NCI-H226 (cell line): ENCODE measurements at regions not wholly inside any gene's neighbourhood (a gene's known extent, or its start where the extent isn't known, plus 50 kb on each side); places are given as distances from the start of the nearest gene placed in this dataset.
"Not testable (repeated sequence)": the region's sequence is repeated elsewhere in the genome, so short reads cannot be mapped to it uniquely, and the experiment has no call there.

ENCODE experiments used
- DNase-seq: peaks from one replicate; pipeline ENCODE4 v3.0.0-alpha.2; 2015

DNA sequence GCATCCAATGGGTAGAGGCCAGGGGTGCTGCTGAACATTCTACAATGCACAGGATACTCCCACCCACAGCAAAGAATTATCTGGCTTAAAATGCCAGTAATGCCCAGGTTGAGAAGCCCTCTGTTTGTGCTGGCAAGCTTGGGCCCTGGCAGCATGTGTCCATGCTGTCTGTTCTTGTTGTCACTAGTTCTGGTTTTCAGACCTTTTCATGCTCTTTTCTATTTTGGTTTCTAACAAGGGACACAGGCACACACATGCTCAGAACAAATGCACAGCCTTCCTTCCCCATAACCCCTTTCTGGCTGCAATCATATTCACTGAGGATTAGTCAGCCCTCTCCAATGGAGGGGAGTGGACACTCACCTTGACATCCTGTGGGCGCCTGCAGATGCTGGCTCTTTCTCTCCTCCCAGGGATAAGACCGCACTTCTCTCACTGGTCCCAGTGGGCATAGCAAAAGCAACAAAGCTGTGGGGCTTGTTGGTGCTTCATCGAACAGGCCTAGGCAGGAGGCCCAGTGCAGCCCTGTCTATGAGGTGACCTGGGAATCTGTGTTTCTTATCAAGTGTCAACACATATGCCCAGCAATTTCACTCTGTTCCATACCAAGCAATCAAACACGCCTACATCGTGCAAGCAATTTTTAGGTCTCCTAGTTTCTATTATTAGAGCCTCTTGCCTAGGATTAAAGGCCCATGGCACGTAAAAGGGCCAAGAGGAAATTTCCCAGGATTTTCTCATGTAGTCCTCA is 271.1 kb upstream of the CCL2 start:
- no peak for DNase-seq

DNA sequence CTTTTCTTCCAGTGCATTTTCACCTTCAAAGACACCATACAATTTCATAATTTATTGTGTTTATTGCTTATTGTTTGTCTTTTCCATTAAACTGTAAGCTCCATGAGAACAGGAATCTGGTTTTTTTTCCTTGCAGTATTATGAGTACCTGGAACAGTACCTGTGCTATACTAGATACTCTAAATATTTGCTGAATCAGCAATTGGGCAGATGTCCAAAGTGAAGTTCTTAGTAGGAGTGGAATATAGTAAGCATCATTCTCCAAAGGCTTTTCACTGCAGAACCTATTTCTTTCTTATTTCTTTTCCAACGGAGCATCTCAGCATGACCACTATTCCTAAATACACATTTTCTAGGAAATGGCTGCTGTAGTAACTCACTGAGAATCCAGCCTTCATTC is 269.0 kb upstream of the CCL2 start:
- no peak for DNase-seq

DNA sequence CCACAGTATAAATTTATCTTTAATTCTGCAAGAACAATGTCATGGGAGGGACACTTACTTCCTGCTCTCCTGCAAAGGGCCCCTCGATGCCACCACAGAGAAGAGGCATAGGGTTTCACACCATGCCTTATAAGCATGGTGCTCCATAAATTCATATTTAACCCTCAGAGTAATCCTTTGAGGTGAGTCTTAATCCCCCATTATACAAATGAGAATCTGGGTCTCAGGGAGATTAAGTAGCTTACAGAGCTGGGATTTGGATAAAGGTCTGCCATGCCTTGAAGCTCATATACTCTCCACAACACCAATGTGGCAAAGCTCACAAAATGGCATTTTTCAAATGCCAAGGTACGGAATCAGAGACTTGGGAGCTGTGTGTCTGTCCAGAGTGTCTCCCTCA is 268.5 kb upstream of the CCL2 start:
- DNase-seq, result no peak

DNA sequence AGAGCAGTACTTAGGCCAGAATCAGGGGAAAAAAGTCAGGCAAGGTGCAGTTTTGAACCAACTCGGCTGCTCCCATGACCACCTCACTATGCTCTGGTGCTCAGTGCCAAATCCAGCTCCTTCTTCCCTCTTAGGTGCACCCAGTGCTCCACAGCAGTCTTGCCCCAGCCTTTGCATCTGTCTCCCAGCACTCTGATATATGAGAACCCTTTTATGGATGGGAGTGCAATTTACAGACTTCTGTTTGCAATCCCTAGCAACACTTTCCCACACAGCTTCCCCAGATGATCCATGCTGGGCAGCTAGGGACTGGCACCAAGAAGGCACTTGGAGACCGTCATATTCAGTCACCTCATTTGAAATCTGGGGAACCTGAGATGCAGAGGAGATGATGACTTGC is 267.9 kb upstream of the CCL2 start:
- DNase-seq, result no peak

DNA sequence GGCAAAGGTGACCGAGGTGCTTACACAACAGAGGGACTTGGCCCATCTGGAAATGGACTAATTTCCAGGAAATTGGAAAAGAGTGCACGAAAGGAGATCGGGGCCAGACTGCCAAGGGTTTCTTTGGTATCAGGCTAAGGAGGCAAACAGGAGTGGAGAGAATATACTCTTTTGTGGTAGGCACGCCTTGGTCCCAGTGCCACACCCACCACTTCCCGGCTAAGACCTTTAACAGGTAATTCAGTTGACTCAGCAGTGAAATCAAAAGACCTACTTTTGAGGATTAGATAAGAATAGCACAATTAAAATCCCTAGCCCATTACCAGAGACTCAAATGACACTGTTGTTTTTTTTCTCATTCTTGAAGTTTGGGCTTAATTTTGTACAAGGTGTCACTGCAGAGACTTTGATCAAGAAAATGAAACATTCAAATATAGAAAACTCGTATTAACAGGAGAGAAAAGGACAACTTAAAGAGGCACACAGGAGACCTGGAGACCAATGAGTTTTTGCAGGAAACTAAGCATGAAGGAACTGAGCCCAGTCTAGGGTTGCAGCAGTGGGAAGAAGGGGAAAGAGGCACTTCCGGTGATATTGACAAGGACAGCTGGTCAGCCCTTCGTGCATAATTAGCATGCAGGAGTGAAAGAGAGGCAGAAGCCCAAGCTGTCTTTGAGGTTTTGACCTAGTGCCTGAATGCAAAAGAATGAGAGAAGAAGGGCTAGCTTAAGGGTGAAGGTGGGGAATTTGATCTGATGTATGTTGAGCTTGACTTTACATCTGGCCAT is 265.5 kb upstream of the CCL2 start:
- no peak for DNase-seq

DNA sequence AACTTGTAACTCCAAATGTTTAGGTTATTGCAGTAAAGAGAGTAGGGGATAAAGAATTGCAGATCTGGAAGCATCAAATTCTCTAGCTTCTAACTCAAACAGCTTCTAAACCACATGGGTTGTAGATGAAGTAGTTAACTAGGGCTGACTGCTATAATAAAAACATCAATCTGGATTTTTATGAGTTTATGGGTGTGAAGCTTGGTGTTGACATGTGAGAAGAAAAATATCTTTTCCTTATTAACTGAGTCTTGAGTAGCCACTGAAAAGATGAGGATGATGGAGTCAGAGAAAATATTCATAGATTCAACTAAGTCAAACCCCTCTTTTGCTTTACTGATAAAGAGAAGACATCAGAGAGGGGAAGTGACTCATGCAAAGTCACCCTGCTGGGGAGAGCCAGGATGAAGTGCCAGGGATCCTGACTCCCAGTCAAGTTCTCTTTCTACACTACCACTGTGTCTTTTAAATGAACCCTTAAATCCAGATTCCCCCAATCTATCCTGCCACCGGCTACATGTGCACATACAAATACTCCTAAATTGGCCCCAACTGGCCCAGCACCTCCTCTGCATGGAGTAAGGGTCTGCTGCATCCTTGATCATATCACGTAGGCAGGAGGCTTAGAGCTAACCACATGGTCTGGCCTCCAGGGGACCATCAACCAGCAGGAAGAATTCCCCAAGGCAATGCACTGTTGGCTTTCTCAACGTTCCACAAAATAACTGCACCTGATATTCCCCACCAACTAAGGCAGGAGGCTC is 264.0 kb upstream of the CCL2 start:
- no peak for DNase-seq

DNA sequence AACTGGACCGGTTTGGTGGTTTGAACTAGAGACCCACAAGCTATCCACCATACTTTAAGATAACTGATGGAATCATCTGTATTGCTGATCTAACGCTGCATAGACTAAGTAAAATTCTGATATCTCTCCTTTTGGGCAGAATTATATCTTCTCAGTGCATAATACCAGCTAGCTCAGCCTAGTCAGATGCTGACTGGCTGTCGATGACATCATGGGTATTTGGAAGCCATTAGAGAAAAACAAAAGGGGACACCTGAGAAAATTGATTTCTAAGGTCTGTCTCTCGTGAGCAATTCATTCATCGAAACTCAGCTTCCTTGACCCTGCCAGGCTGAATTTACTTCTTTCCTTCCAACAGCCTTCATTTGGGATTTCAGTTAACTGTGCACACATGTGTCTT is 263.0 kb upstream of the CCL2 start:
- DNase-seq, result no peak

DNA sequence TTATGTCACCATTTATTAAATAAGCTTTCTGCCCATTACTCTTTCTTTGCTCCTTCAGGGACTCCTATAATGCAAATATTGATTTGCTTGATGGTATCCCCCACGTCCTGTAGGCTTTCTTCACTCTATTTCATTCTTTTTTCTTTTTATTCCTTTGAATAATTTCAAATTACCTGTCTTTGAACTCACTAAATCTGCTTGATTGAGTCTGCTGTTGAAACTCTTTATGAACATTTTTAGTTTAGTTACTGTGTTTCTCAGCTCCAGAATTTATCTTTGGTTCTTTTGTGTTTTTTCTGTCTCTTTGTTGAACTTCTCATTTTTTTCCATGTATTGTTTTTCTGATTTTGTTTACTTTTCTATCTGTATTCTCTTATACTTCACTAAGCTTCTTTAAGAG is 254.4 kb upstream of the CCL2 start:
- no peak for DNase-seq

DNA sequence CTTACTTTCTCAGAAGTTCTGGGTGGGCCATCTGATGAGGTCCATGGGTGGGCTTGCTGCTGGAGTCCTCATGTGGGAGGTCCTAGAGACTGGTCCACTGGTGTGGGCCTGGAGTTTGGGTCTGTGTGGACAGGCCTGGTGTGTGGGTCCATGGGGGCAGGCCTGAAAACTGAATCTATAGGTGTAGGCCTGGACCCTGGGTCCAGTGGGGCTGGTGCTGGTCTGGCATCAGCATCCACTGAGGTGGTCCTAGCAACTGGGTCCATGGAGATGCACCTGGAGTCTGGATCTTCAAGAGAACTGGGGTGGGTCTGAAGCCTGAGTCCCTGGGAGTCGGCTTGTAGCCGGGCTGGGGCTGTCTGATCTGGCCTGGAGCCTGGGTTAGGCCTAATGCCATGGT is 253.8 kb upstream of the CCL2 start:
- no peak for DNase-seq

DNA sequence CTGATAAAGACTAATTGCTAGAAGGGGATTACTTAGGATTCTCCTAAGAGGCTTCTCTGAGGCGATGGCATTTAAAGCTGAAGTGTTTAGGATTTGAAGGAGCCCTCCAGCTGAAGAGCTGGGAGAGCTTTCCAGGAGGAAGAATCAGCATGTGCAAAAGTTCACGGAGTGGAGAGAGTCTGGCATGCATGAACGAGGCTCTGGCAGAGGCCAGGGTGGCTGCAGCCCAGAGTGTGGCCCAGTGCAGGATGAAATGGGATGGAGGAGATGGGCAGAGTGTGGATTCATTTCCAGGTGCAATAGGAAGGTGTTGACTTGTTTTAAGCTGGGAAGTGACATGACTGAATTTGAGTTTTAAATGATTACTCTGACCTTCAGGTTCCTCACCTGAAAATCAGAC is 249.0 kb upstream of the CCL2 start:
- no peak for DNase-seq

DNA sequence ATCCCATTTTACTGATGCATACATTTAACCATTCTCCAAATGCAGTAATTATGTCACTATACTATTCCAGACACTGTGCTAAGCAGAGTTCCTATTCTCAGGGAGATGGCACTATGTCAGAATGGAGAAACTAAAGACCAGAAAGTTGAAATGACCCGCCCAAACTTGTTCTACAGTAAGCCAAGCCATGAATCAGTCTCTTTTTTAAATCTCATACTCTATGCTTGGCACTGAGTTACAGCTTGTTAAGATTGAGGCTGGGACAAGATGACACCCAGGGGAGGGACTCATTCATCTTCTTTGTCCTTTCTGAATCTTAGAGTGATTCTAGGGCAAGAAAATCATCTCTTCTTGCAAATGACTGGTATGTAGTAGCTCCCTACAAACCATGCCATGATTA is 247.0 kb upstream of the CCL2 start:
- DNase-seq, result no peak

DNA sequence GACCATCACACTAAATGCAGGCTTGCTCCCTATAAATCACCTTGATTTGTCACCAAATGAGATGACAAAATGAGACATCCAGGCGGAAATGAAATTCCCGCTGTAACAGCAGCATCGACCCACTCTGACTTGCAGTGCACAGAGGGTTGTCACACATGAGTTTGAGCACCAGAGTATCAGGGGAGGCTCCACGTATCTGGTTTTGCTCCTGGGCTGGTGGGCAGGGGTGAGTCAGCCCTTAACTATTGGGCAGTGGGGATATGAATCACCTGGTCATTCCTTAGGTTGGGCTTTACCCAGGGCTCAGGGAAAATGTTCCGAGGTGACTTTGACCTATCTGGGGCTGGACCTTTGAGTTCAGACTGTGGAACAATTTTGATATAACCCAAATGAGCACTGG is 245.2 kb upstream of the CCL2 start:
- no peak for DNase-seq

DNA sequence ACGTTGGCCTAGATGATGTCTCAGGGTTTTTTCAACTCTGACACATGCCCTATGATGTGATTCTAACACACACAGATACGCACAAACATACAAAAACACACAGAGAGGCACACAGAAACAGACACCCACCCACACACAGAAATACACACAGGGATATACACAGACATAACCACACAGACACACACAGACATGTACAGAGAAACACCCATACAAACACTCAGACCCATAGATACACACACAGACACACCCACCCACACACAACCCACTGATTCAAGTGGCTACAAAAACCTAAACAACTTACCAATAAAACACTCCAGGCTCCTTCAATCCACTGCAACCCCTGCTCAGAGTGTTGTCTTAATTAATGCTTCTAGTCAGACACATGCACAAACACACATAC is 244.6 kb upstream of the CCL2 start:
- no peak for DNase-seq

DNA sequence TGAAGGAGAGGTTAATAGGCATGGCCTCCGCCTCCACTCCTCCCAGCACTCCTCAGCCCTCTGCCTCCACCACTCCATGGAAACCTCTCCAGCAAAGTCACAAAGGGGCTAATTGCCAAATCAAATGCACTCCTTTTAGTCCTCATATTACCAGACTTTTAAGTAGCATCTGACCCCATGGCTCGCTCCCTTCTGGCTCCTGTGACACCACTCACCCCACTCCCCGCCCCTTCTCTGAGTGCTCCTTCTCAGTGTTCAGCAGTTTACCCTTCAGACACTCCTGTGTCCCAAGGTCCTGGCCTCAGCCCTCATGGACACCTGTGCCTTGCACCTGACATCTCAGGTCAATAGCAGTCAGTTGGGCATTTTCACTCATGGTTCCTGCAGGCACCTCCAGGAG is 243.5 kb upstream of the CCL2 start:
- DNase-seq, result no peak

DNA sequence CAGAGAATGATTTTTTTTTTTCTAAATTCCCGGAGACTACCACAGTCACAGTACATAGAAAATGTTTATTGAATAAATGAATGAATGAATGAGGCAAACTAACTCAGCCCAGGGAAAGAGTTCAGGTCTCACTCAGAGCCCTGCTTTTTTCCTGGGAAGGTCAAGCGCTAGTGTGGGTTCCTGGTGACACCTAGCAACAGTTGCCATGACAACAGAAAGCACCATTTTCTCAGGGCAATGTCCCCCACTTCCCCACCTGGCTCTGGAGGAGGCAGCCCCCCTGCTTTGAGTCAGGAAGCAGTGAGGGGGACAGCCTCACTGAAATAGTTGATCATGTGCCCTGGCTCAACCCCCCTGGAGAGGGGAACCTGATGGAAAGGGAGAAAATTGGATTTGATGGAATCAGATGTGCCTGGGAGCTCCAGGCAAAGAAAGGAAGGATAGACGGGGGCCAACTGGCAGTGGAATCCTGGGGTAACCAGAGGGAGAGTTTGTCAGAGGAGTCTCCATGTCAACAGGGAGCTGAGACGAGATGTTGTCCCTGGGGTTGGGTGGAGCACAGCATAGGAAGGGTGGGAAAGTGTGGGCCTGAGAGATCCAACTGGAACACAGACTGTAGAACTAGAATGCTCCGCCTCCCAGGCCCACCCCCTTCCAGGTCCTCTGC is 242.2 kb upstream of the CCL2 start:
- no peak for DNase-seq

DNA sequence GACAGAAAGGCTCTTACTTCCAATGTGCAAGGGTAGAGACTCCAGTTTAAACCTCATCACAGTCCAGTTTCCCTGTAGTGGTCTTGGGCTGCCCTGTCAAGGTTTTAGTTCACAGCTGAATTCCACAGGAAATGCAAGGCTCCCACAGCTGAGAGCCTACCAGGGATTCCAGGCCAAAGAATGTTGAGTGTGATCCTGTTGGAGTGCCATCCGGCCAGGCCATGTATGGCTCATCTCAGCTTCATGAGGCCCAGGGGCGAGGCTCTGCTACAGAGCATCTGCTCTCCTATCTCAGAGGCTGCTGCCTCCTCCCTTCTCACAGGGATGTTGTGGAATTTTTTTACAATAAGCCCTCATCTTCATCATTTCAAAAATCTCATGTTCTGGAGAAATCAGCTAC is 239.8 kb upstream of the CCL2 start:
- DNase-seq, result no peak

DNA sequence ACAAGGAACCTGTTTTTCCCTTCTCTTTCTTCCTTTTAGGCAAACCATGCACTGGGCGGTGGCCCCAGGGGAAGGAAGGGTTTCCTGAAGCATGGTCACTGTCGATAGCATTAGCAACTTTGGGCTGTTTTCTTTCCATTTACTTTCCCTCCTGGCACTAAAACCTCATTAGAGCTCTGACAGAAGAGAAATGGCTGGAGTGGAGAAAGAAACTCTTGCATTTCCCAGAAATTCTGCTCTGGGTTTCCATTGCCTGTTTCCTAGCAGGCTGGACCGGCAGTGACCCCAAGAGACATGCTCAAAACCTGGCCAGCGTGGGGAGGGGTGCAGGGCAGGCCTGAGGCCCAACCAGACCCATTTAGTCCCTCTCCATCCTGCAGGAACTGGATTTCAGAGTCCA is 230.7 kb upstream of the CCL2 start:
- DNase-seq, result no peak

DNA sequence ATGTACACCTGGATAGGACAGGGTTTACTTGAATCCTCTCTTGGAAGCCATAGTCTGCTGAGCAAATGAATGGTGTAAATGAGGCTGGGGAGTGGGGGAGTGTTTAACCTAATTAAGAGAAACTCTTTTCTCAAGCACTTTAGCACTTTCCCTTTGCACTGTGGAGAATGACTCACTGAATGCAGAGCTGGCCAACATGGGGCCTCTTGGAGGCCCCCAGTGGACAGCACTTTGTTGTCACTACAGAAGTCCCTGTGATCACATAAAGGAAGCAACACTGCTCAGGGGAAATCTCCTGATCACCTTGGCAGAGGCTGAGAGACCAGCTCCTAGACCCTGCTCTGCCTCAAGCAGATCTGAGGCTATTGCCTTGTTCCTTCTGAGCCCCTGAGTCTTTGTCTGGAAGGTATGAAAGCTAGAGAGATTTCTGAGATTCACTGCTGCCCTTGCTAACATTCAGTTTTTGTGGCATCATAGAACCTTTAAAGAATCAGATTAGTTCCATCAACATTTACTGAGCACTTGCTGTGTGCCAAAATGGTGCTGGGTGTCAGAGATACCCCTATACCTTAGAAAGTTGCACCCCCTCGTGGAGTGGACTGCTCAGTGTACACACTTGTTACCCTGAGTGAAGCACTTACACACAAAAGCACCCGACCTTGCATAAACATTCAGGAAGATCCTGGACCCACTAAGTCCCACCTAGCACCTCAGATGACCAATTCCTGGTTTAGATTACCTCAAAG is 230.1 kb upstream of the CCL2 start:
- no peak for DNase-seq

DNA sequence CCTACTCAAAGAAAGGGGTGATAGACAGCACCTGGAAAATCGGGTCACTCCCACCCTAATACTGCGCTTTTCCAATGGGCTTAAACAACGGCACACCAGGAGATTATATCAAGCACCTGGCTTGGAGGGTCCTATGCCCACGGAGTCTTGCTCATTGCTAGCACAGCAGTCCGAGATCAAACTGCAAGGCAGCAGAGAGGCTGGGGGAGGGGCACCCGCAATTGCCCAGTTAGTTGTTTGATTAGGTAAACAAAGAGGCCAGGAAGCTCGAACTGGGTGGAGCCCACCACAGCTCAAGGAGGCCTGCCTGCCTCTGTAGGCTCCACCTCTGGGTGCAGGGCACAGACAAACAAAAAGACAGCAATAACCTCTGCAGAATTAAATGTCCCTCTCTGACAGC is 224.5 kb upstream of the CCL2 start:
- DNase-seq, result not testable (repeated sequence)

DNA sequence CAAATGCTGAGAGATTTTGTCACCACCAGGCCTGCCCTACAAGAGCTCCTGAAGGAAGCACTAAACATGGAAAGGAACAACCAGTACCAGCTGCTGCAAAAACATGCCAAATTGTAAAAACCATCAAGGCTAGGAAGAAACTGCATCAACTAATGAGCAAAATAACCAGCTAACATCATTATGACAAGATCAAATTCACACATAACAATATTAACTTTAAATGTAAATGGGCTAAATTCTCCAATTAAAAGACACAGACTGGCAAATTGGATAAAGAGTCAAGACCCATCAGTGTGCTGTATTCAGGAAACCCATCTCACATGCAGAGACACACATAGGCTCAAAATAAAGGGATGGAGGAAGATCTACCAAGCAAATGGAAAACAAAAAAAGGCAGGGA is 222.8 kb upstream of the CCL2 start:
- DNase-seq, result not testable (repeated sequence)

DNA sequence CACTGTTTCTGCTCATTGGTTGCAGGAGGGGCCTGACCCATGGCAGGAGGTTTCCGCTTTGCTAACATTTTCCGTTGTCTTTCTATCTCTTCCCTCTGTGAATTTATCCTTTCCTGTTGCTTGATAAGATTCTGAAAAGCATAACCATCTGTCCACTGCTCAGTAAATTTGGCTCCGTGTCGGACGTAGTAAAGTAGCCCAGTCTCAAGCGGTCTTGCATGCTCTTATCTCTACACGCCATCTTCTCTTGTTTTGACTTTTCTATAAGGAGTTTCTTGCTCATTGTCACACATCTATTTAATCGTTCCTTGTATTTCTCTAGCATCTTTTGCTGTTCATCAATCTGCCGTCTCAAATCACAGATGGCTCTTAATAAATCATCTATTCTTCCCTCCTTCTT is 216.3 kb upstream of the CCL2 start:
- not testable (repeated sequence) for DNase-seq

DNA sequence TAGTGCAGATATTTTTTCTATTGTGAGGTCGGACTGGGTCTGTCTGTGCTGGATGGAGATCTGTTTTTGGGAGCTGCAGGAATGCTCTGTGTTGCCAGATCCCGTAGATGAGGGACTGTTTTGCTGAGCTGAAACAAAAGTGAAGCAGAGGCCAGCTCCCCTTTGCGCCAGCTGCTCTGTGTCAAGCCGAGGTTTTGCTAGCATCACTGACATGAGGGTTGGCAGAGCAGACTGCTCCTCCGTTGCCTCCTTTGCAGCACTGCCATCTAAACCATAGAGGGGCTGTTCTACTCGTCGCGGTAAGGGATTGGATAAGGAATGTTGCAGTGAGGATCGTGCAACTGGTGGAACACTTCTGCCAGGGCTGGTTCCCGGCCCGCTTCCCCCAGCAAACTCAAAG is 215.9 kb upstream of the CCL2 start:
- not testable (repeated sequence) for DNase-seq
